H4 (cell line): ENCODE measurements at regions not wholly inside any gene's neighbourhood (a gene's known extent, or its start where the extent isn't known, plus 50 kb on each side); places are given as distances from the start of the nearest gene placed in this dataset.
"Not testable (repeated sequence)": the region's sequence is repeated elsewhere in the genome, so short reads cannot be mapped to it uniquely, and the experiment has no call there.

ENCODE experiments used
- DNase-seq: peaks from one replicate; pipeline ENCODE4 v3.0.0-alpha.2; 2015; ENCODE audit warnings: low spot score

GRCh38 chr7:24434972-24435371 lies 138.3 kb upstream of the PALS2 start:
- DNase-seq, result no peak

GRCh38 chr7:24436131-24436920 lies 136.9 kb upstream of the PALS2 start:
- no peak for DNase-seq

GRCh38 chr7:24438232-24438631 lies 135.0 kb upstream of the PALS2 start:
- no peak for DNase-seq

- not testable (repeated sequence) for DNase-seq
Observed at GRCh38 chr7:24439104-24439503, 134.1 kb upstream of the PALS2 start.

- no peak for DNase-seq
Observed at GRCh38 chr7:24440892-24441291, 132.4 kb upstream of the PALS2 start.

- no peak for DNase-seq
Observed at GRCh38 chr7:24441314-24442027, 131.8 kb upstream of the PALS2 start.

- DNase-seq, result no peak
Observed at GRCh38 chr7:24442170-24442777, 131.0 kb upstream of the PALS2 start.

GRCh38 chr7:24444666-24445440 lies 128.4 kb upstream of the PALS2 start:
- DNase-seq, result no peak

GRCh38 chr7:24448038-24448437 lies 125.2 kb upstream of the PALS2 start:
- no peak for DNase-seq

- DNase-seq, result not testable (repeated sequence)
Observed at GRCh38 chr7:24449416-24449815, 123.8 kb upstream of the PALS2 start.

GRCh38 chr7:24455813-24456525 lies 117.3 kb upstream of the PALS2 start:
- peak; percentile 68 for DNase-seq

GRCh38 chr7:24456526-24457218 lies 116.6 kb upstream of the PALS2 start:
- DNase-seq, result peak; percentile 63

- peak; percentile 43 for DNase-seq
Observed at GRCh38 chr7:24457219-24457558, 116.1 kb upstream of the PALS2 start.

- DNase-seq, result no peak
Observed at GRCh38 chr7:24462117-24462516, 111.1 kb upstream of the PALS2 start.

- DNase-seq, result no peak
Observed at GRCh38 chr7:24462984-24463383, 110.3 kb upstream of the PALS2 start.

GRCh38 chr7:24463474-24463873 lies 109.8 kb upstream of the PALS2 start:
- DNase-seq, result no peak

GRCh38 chr7:24464861-24465260 lies 108.4 kb upstream of the PALS2 start:
- no peak for DNase-seq

GRCh38 chr7:24466168-24466768 lies 107.0 kb upstream of the PALS2 start:
- DNase-seq, result no peak

- no peak for DNase-seq
Observed at GRCh38 chr7:24469118-24469517, 104.1 kb upstream of the PALS2 start.

- no peak for DNase-seq
Observed at GRCh38 chr7:24472093-24472492, 101.2 kb upstream of the PALS2 start.
